HEK293T (cell line): ENCODE measurements at regions not wholly inside any gene's neighbourhood (a gene's known extent, or its start where the extent isn't known, plus 50 kb on each side); places are given as distances from the start of the nearest gene placed in this dataset.
"Not testable (repeated sequence)": the region's sequence is repeated elsewhere in the genome, so short reads cannot be mapped to it uniquely, and the experiment has no call there.

Experiments
- CTCF ChIA-PET: fragments of 350-600 bp; formaldehyde crosslinking; extraction: SDS; loops from one replicate; lab custom pipeline; 2021; ENCODE audit warnings: antibody characterized with exemption, inconsistent platforms; lab: Yijun Ruan, JAX
- POLR2A ChIA-PET: fragments of 350-600 bp; formaldehyde crosslinking; extraction: SDS; loops from one replicate; lab custom pipeline; 2020; ENCODE audit warnings: antibody characterized with exemption, inconsistent platforms; lab: Yijun Ruan, JAX
- DNase-seq: peaks from one replicate; pipeline ENCODE4 v3.0.0; 2012; ENCODE audit warnings: mixed read lengths; ENCODE audit errors: extremely low spot score
- ARNT ChIP-seq: fragments of 450-650 bp; IDR thresholded peaks from 2 replicates; pipeline ENCODE4 v1.6.1; 2017; ENCODE audit warnings: mild to moderate bottlenecking
- BHLHE40 ChIP-seq: fragments of 450-650 bp; IDR thresholded peaks from 2 replicates; pipeline ENCODE4 v1.6.1; 2016; ENCODE audit warnings: mild to moderate bottlenecking, moderate library complexity, borderline replicate concordance
- CTBP1 ChIP-seq: fragments of 450-650 bp; IDR thresholded peaks from 2 replicates; pipeline ENCODE4 v1.6.1; 2016; ENCODE audit warnings: borderline replicate concordance
- ELF4 ChIP-seq: fragments of 450-650 bp; IDR thresholded peaks from 2 replicates; pipeline ENCODE4 v1.6.1; 2017; ENCODE audit warnings: antibody characterized with exemption
- FOXA1 ChIP-seq: fragments of 450-650 bp; IDR thresholded peaks from 2 replicates; pipeline ENCODE4 v1.6.1; 2016; ENCODE audit warnings: mild to moderate bottlenecking
- FOXK2 ChIP-seq: fragments of 450-650 bp; IDR thresholded peaks from 2 replicates; pipeline ENCODE4 v1.6.1; 2016; ENCODE audit warnings: mild to moderate bottlenecking
- FOXM1 ChIP-seq: fragments of 450-650 bp; IDR thresholded peaks from 2 replicates; pipeline ENCODE4 v1.6.1; 2017; ENCODE audit warnings: mild to moderate bottlenecking, borderline replicate concordance
- HDGF ChIP-seq: fragments of 450-650 bp; IDR thresholded peaks from 2 replicates; pipeline ENCODE4 v1.6.1; 2017; ENCODE audit warnings: antibody characterized with exemption, borderline replicate concordance
- L3MBTL2 ChIP-seq: fragments of 450-650 bp; conservative IDR thresholded peaks from 2 replicates; pipeline ENCODE4 v1.6.1; 2016; ENCODE audit warnings: mild to moderate bottlenecking
- LEF1 ChIP-seq: fragments of 450-650 bp; IDR thresholded peaks from 2 replicates; pipeline ENCODE4 v1.6.1; 2017; ENCODE audit warnings: mild to moderate bottlenecking, borderline replicate concordance
- NFRKB ChIP-seq: fragments of 450-650 bp; IDR thresholded peaks from 2 replicates; pipeline ENCODE4 v1.6.1; 2016; ENCODE audit warnings: mild to moderate bottlenecking, moderate library complexity
- SP1 ChIP-seq: fragments of 450-650 bp; IDR thresholded peaks from 2 replicates; pipeline ENCODE4 v1.6.1; 2017
- SUZ12 ChIP-seq: fragments of 450-650 bp; IDR thresholded peaks from 2 replicates; pipeline ENCODE4 v1.6.1; 2016; ENCODE audit warnings: mild to moderate bottlenecking
- TARDBP ChIP-seq: fragments of 450-650 bp; IDR thresholded peaks from 2 replicates; pipeline ENCODE4 v1.6.1; 2016
- ZNF384 ChIP-seq: fragments of 450-650 bp; IDR thresholded peaks from 2 replicates; pipeline ENCODE4 v1.6.1; 2016
- TF ChIP-seq, protein P1 (sequence below): fragments of 450-650 bp; IDR thresholded peaks from 2 replicates; pipeline ENCODE4 v1.6.1; 2016

DNA sequence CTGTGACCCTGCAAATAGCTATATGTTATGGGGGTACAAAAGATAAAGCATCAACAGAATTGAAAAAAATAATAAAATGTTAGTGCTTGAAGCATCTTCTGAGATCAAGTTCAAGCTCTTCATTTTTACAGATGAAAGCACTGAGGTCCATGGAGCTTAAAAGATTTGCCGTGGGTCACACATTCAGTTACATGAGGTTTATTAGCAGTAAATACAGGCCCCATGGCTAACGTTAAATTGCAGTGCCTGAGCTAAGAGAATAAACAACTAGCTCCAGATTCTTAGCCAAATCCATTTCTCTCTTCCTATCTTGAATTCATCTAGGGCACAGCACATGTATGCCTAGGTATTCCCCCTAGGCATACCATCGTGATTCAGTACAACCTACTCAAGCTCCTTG lies 2052.7 kb upstream of the C9orf72 start:
- no peak for DNase-seq
- CTCF ChIA-PET = no interaction called here
- POLR2A ChIA-PET = no interaction called here
- TF ChIP-seq LEF1 = no peak
- TF ChIP-seq ELF4 = no peak
- no peak for TF ChIP-seq TARDBP
- no peak for TF ChIP-seq SP1
- no peak for TF ChIP-seq NFRKB

DNA sequence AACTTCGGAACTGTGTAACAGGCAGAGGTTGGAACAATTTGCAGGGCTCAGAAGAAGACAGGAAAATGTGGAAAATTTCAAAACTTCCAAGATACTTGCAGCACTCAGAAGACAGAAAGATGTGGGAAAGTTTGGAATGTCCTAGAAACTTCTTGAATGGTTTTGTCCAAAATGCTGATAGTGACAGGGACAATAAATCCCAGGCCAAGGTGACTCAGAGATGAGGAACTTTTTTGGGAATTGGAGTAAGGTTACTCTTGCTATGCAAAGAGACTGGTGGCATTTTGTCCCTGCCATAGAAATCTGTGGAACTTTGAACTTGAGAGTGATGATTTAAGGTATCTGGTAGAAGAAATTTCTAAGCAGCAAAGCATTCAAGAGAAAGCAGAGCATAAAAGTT lies 2055.6 kb upstream of the C9orf72 start:
- CTCF ChIA-PET, DNase-seq, POLR2A ChIA-PET: not testable (repeated sequence)

DNA sequence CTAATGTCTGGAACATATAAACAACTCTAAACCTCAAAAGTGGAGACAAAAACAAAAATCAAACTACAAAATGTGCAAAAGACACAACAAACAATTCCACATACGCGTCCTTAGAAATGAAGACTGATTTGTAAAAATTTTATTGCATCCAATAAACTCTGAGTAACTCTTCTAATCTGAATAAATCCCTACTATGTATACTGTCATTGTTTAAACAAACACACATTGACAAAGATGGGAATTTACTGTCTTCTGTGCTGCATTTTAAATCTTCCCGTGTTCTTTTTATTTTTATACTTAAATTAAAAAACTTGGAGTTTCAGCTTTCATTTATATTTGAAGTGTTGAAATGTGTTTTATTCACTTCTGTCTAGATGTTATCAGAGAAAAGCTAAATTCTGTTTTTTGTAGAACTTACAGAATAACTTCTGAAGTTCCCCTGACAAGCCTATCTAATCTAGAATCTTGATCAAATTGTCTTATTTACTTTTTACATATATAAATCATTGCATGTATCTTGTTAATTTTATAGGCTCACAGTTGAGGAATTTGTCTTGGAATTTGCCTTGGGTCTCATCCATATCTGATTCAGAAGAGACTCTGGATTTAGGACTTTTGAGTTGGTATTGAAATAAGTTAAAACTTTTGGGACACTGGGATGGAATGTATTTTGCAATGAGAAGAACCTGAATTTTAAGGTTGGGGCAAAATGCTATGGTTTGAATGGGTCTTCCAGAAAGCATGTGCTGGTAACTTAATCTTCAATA lies 2064.4 kb upstream of the C9orf72 start:
- ChIA-PET POLR2A (no interaction called here), CTCF (no interaction called here)
- DNase-seq = no peak
- TF ChIP-seq CTBP1 (no peak), FOXM1 (no peak), NFRKB (no peak), HDGF (no peak), ARNT (no peak), LEF1 (no peak)
- TF ChIP-seq, protein P1, sequence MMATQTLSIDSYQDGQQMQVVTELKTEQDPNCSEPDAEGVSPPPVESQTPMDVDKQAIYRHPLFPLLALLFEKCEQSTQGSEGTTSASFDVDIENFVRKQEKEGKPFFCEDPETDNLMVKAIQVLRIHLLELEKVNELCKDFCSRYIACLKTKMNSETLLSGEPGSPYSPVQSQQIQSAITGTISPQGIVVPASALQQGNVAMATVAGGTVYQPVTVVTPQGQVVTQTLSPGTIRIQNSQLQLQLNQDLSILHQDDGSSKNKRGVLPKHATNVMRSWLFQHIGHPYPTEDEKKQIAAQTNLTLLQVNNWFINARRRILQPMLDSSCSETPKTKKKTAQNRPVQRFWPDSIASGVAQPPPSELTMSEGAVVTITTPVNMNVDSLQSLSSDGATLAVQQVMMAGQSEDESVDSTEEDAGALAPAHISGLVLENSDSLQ = no peak

DNA sequence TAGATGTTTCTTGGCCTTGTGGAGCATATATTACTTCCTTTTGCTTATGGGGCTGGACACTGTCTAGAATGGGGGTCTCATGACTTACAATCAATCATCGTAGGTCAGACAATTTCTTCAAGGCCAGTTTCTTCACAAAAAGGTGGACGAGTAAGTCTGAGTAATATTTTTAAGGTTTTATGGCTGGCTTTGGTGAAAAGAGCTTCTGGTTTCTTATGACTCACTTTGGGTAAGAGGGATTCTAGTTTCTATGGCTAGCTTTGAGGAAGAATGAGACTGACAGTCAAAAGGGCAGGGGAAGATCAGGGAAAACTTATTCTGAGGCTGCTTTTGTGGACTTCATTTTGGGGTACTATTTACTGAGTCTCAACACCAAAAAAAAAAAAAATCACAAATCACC lies 2067.2 kb upstream of the C9orf72 start:
- no peak for DNase-seq
- ChIA-PET POLR2A (no interaction called here), CTCF (no interaction called here)
- TF ChIP-seq ZNF384 (no peak), L3MBTL2 (no peak), FOXM1 (no peak), NFRKB (no peak), FOXK2 (no peak), HDGF (no peak), ELF4 (no peak), FOXA1 (no peak), BHLHE40 (no peak), TARDBP (no peak), CTBP1 (no peak), LEF1 (no peak)

DNA sequence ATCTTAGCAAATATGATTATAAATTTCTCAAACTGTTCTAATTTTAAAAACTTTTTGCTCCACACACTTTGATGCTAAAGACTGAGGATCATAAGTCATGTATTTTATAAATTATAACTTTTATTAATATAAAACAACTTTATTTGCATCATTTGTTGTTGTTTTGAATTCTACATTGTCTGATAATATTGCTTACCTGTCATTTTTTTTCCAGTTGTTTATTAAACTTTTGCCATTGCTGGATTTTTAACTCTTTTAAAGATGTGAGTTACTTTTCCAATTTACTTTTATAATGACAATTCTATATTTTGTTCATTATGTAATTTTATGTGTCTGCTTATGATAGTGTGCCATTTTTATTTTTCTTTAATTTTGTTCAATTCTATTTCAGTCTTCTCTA lies 2071.2 kb upstream of the C9orf72 start:
- DNase-seq = no peak
- no peak for TF ChIP-seq BHLHE40
- TF ChIP-seq ZNF384 = no peak
- TF ChIP-seq, protein P1 = no peak
- TF ChIP-seq NFRKB = no peak
- TF ChIP-seq CTBP1 = no peak
- no peak for TF ChIP-seq TARDBP
- TF ChIP-seq L3MBTL2 = no peak
- no peak for TF ChIP-seq FOXM1
- no peak for TF ChIP-seq SUZ12
- CTCF ChIA-PET = no interaction called here
- POLR2A ChIA-PET = no interaction called here

DNA sequence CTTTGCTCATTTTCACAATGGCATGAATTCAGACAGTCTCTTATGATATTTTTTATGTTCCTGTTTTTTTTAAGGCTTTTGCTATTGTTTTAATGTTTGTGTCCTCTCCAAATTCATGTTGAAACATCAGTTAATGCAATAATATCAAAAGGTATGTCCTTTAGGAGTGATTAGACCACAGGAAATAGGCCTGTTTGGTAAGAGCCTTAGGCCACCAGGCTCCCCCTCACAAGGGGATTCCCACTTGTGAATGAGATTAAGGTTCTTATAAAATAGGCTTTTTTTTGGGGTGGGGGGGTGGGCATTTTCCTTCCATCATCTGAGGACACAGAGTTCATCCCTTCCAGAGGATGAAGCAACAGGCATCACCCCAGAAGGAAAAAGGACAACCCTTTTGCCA lies 2074.2 kb upstream of the C9orf72 start:
- CTCF ChIA-PET = no interaction called here

More for the DNA sequence above, 2074.2 kb upstream of the C9orf72 start:
- no peak for DNase-seq
- POLR2A ChIA-PET = no interaction called here
- TF ChIP-seq L3MBTL2 = no peak
- TF ChIP-seq BHLHE40 = no peak
- TF ChIP-seq CTBP1 = no peak
- no peak for TF ChIP-seq ELF4
- TF ChIP-seq LEF1 = no peak
- TF ChIP-seq ZNF384 = no peak
- no peak for TF ChIP-seq FOXM1
- TF ChIP-seq FOXK2 = no peak
- no peak for TF ChIP-seq SUZ12
- no peak for TF ChIP-seq HDGF
- TF ChIP-seq FOXA1 = no peak
- TF ChIP-seq, protein P1 = no peak
- TF ChIP-seq SP1 = no peak
- TF ChIP-seq ARNT = no peak
- no peak for TF ChIP-seq NFRKB
- TF ChIP-seq TARDBP = no peak
